ENCODE measurements at regions not wholly inside any gene's neighbourhood (a gene's known extent, or its start where the extent isn't known, plus 50 kb on each side); places are given as distances from the start of the nearest gene placed in this dataset.

GRCh38 chr5:159441441-159441840 lies 111.2 kb upstream of the IL12B start:
- FAIRE-seq (no peak), DNase-seq (ENCODE audit: extremely low read depth in 1 of 4, low spot score in 3 of 4) (peak in 3 of 4 experiments; percentile 5 to 24 (median 17)), ATAC-seq (peak; percentile 70)
- no peak for TF ChIP-seq SIN3B (IDR thresholded peaks at IDR 0.05; ENCODE audit: low read depth)
- no peak for TF ChIP-seq BRF2 (IDR thresholded peaks at IDR 0.05; ENCODE audit: borderline replicate concordance, insufficient read depth, insufficient read length)
- TF ChIP-seq ESRRA (IDR thresholded peaks at IDR 0.05; ENCODE audit: borderline replicate concordance, low read depth), result peak; percentile 51; the same call in 1 of the 2 replicates
- peak; percentile 12 to 28 (median 21); a peak in 2 of 6 replicates for TF ChIP-seq CTCF (IDR thresholded peaks at IDR 0.05 in 2 of 3, conservative IDR thresholded peaks at IDR 0.05 in 1 of 3; ENCODE audit: insufficient read depth in 2 of 3, low read depth in 1 of 3, low read length in 3 of 3)
- peak; percentile 37 to 47; a peak in 3 of 4 replicates for TF ChIP-seq RAD21 (CRISPR knock-in tag; conservative IDR thresholded peaks at IDR 0.05 in 1 of 2, IDR thresholded peaks at IDR 0.05 in 1 of 2)
- no peak for TF ChIP-seq KLF10 (CRISPR knock-in tag; IDR thresholded peaks at IDR 0.05)
- H4K20me1 ChIP-seq (replicated peaks; ENCODE audit: control insufficient read depth, insufficient read depth, low read length), result no peaks in the 10 kb centered on the region; the same call in 1 of the 2 replicates
- no TSS peak for BruUV-seq (replicated peaks)
- intact Hi-C loops (cut with micrococcal nuclease) (loop anchor here (5.0 to 10.0 kb wide), 3 partner anchors 241 to 476 kb away; partner anchors contain the start of gene ADRA1B), in situ Hi-C loops (cut with MboI) (loop anchor here (10.0 kb wide), 1 partner anchor 533 kb away; no protein-coding TSS in a partner anchor)
- H3K36me3 ChIP-seq (ENCODE audit: control insufficient read depth, insufficient read depth, low read length), result no peaks in the 10 kb centered on the region
- peaks cover 0 to 7% of the 10 kb centered on the region in 2 experiments; a peak in 2 of 5 replicates for H3K27me3 ChIP-seq (ENCODE audit: control insufficient read depth in 2 of 2, insufficient read depth in 2 of 2, low read length in 2 of 2)
- ChIA-PET CTCF (ENCODE audit: low intra/inter-chr PET ratio) (no interaction called here), POLR2A (no interaction called here)
- H3K9ac ChIP-seq (ENCODE audit: insufficient read depth in 1 of 2, low read depth in 2 of 2, low read length in 2 of 2), result no peak overlapping the region
- no peak overlapping the region for H3K4me2 ChIP-seq (ENCODE audit: insufficient read depth, low read length)
- no peaks in the 10 kb centered on the region for H3K4me1 ChIP-seq (replicated peaks in 1 of 2; ENCODE audit: control insufficient read depth in 2 of 2, insufficient read depth in 2 of 2, low read length in 2 of 2)
- H2AFZ ChIP-seq (ENCODE audit: low read depth, low read length), result no peak overlapping the region
- no peaks in the 10 kb centered on the region for H3K9me1 ChIP-seq (ENCODE audit: control insufficient read depth, insufficient read depth, low read length)
- no peaks in the 10 kb centered on the region for H3K9me3 ChIP-seq (replicated peaks; ENCODE audit: control insufficient read depth, insufficient read depth, low read depth, low read length)
- H3K27ac ChIP-seq (ENCODE audit: extremely low read depth, low read depth, low read length), result no peak overlapping the region
- WGBS (ENCODE audit: insufficient coverage, low coverage, missing lambda C conversion rate), result 0% methylated on average over 3 of the region's 3 CpGs
- H3K4me3 ChIP-seq, result no peak overlapping the region
- no peaks in the 10 kb centered on the region for H3K79me2 ChIP-seq (ENCODE audit: control insufficient read depth, insufficient read depth, low read length)
